Activated naive CD8-positive, alpha-beta T cell (primary cell): ENCODE measurements at regions not wholly inside any gene's neighbourhood (a gene's known extent, or its start where the extent isn't known, plus 50 kb on each side); places are given as distances from the start of the nearest gene placed in this dataset.
"Not testable (repeated sequence)": the region's sequence is repeated elsewhere in the genome, so short reads cannot be mapped to it uniquely, and the experiment has no call there.

Experiments used
- H3K27ac Mint-ChIP-seq: one replicate; pipeline ENCODE4 v1.8.0; 2021; ENCODE audit warnings: mixed read lengths
- H3K27me3 Mint-ChIP-seq: one replicate; pipeline ENCODE4 v1.8.0; 2021; ENCODE audit warnings: mixed read lengths
- H3K36me3 Mint-ChIP-seq: one replicate; pipeline ENCODE4 v1.8.0; 2021; ENCODE audit warnings: mixed read lengths
- H3K4me1 Mint-ChIP-seq: one replicate; pipeline ENCODE4 v1.8.0; 2021; ENCODE audit warnings: low read depth, mixed read lengths
- H3K4me3 Mint-ChIP-seq: one replicate; pipeline ENCODE4 v1.8.0; 2021; ENCODE audit warnings: mild to moderate bottlenecking, mixed read lengths
- H3K9me3 Mint-ChIP-seq: one replicate; pipeline ENCODE4 v1.8.0; 2021; ENCODE audit warnings: low read depth, mixed read lengths

- no peaks in the 10 kb centered on the region for H3K36me3 Mint-ChIP-seq
- no peak overlapping the region for H3K27ac Mint-ChIP-seq
Observed at GRCh38 chr12:20128928-20129327, 239.4 kb upstream of the PDE3A start.

GRCh38 chr12:20132818-20133217 is 235.5 kb upstream of the PDE3A start:
- Mint-ChIP-seq H3K27ac (no peak overlapping the region), H3K4me3 (no peak overlapping the region), H3K9me3 (peaks cover 4% of the 10 kb centered on the region), H3K36me3 (no peaks in the 10 kb centered on the region), H3K27me3 (no peaks in the 10 kb centered on the region), H3K4me1 (no peaks in the 10 kb centered on the region)

More at GRCh38 chr12:20128928-20129327, 239.4 kb upstream of the PDE3A start:
- Mint-ChIP-seq H3K4me1 (no peaks in the 10 kb centered on the region), H3K4me3 (no peak overlapping the region), H3K9me3 (peaks cover 4% of the 10 kb centered on the region), H3K27me3 (peaks cover 2% of the 10 kb centered on the region)

GRCh38 chr12:20134652-20135051 is 233.7 kb upstream of the PDE3A start:
- Mint-ChIP-seq H3K4me1 (no peaks in the 10 kb centered on the region), H3K9me3 (no peaks in the 10 kb centered on the region), H3K4me3 (no peak overlapping the region), H3K27ac (no peak overlapping the region), H3K36me3 (no peaks in the 10 kb centered on the region), H3K27me3 (no peaks in the 10 kb centered on the region)

GRCh38 chr12:20140751-20141150 is 227.6 kb upstream of the PDE3A start:
- Mint-ChIP-seq H3K4me3 (no peak overlapping the region), H3K27me3 (no peaks in the 10 kb centered on the region), H3K27ac (no peak overlapping the region), H3K4me1 (no peaks in the 10 kb centered on the region), H3K9me3 (no peaks in the 10 kb centered on the region), H3K36me3 (no peaks in the 10 kb centered on the region)

GRCh38 chr12:20142316-20142715 is 226.0 kb upstream of the PDE3A start:
- H3K4me1 Mint-ChIP-seq = no peaks in the 10 kb centered on the region
- no peaks in the 10 kb centered on the region for H3K27me3 Mint-ChIP-seq
- H3K9me3 Mint-ChIP-seq = no peaks in the 10 kb centered on the region
- H3K4me3 Mint-ChIP-seq = no peak overlapping the region
- H3K36me3 Mint-ChIP-seq = no peaks in the 10 kb centered on the region
- H3K27ac Mint-ChIP-seq = no peak overlapping the region

GRCh38 chr12:20142956-20143355 is 225.4 kb upstream of the PDE3A start:
- H3K4me1 Mint-ChIP-seq = no peaks in the 10 kb centered on the region
- H3K36me3 Mint-ChIP-seq = no peaks in the 10 kb centered on the region
- no peak overlapping the region for H3K27ac Mint-ChIP-seq
- H3K4me3 Mint-ChIP-seq = no peak overlapping the region
- no peaks in the 10 kb centered on the region for H3K9me3 Mint-ChIP-seq
- H3K27me3 Mint-ChIP-seq = no peaks in the 10 kb centered on the region

GRCh38 chr12:20144341-20144740 is 224.0 kb upstream of the PDE3A start:
- H3K9me3 Mint-ChIP-seq = no peaks in the 10 kb centered on the region
- H3K36me3 Mint-ChIP-seq = no peaks in the 10 kb centered on the region
- no peak overlapping the region for H3K4me3 Mint-ChIP-seq
- no peaks in the 10 kb centered on the region for H3K4me1 Mint-ChIP-seq
- H3K27me3 Mint-ChIP-seq = no peaks in the 10 kb centered on the region
- H3K27ac Mint-ChIP-seq = no peak overlapping the region

- Mint-ChIP-seq H3K27ac (no peak overlapping the region), H3K27me3 (no peaks in the 10 kb centered on the region), H3K4me1 (no peaks in the 10 kb centered on the region)
Observed at GRCh38 chr12:20148241-20148640, 220.1 kb upstream of the PDE3A start.

GRCh38 chr12:20150835-20151422 is 217.4 kb upstream of the PDE3A start:
- Mint-ChIP-seq H3K4me1 (no peaks in the 10 kb centered on the region), H3K27ac (no peak overlapping the region), H3K27me3 (no peaks in the 10 kb centered on the region), H3K36me3 (no peaks in the 10 kb centered on the region), H3K4me3 (no peak overlapping the region), H3K9me3 (no peaks in the 10 kb centered on the region)

More at GRCh38 chr12:20148241-20148640, 220.1 kb upstream of the PDE3A start:
- no peaks in the 10 kb centered on the region for H3K9me3 Mint-ChIP-seq
- H3K36me3 Mint-ChIP-seq = no peaks in the 10 kb centered on the region
- H3K4me3 Mint-ChIP-seq = no peak overlapping the region

GRCh38 chr12:20154052-20154451 is 214.3 kb upstream of the PDE3A start:
- H3K4me1 Mint-ChIP-seq = no peaks in the 10 kb centered on the region

GRCh38 chr12:20155374-20155773 is 213.0 kb upstream of the PDE3A start:
- Mint-ChIP-seq H3K9me3 (no peaks in the 10 kb centered on the region), H3K27ac (no peak overlapping the region), H3K36me3 (no peaks in the 10 kb centered on the region), H3K4me3 (no peak overlapping the region), H3K4me1 (no peaks in the 10 kb centered on the region), H3K27me3 (no peaks in the 10 kb centered on the region)

More at GRCh38 chr12:20154052-20154451, 214.3 kb upstream of the PDE3A start:
- Mint-ChIP-seq H3K27me3 (no peaks in the 10 kb centered on the region), H3K9me3 (no peaks in the 10 kb centered on the region), H3K36me3 (no peaks in the 10 kb centered on the region), H3K27ac (no peak overlapping the region), H3K4me3 (no peak overlapping the region)

GRCh38 chr12:20160899-20161298 is 207.4 kb upstream of the PDE3A start:
- not testable (repeated sequence) for H3K27me3 Mint-ChIP-seq, H3K4me3 Mint-ChIP-seq, H3K4me1 Mint-ChIP-seq, H3K36me3 Mint-ChIP-seq, H3K9me3 Mint-ChIP-seq, H3K27ac Mint-ChIP-seq

- Mint-ChIP-seq H3K27me3 (peaks cover 3% of the 10 kb centered on the region), H3K27ac (no peak overlapping the region), H3K4me3 (no peak overlapping the region), H3K9me3 (peaks cover 7% of the 10 kb centered on the region), H3K4me1 (no peaks in the 10 kb centered on the region), H3K36me3 (no peaks in the 10 kb centered on the region)
Observed at GRCh38 chr12:20174528-20175175, 193.7 kb upstream of the PDE3A start.

GRCh38 chr12:20175704-20176388 is 192.5 kb upstream of the PDE3A start:
- no peaks in the 10 kb centered on the region for H3K4me1 Mint-ChIP-seq
- no peak overlapping the region for H3K27ac Mint-ChIP-seq
- H3K9me3 Mint-ChIP-seq = peaks cover 7% of the 10 kb centered on the region
- no peaks in the 10 kb centered on the region for H3K36me3 Mint-ChIP-seq
- peaks cover 3% of the 10 kb centered on the region for H3K27me3 Mint-ChIP-seq
- H3K4me3 Mint-ChIP-seq = no peak overlapping the region

GRCh38 chr12:20181416-20182180 is 186.7 kb upstream of the PDE3A start:
- H3K27ac Mint-ChIP-seq = no peak overlapping the region

More at GRCh38 chr12:20181416-20182180, 186.7 kb upstream of the PDE3A start:
- Mint-ChIP-seq H3K4me1 (no peaks in the 10 kb centered on the region), H3K9me3 (no peaks in the 10 kb centered on the region), H3K36me3 (no peaks in the 10 kb centered on the region), H3K27me3 (peaks cover 3% of the 10 kb centered on the region), H3K4me3 (no peak overlapping the region)
